ENCODE measurements at regions not wholly inside any gene's neighbourhood (a gene's known extent, or its start where the extent isn't known, plus 50 kb on each side); places are given as distances from the start of the nearest gene placed in this dataset.

- TF ChIP-seq EZH2 (IDR thresholded peaks at IDR 0.05) (no peak), POLR2AphosphoS5 (IDR thresholded peaks at IDR 0.05; ENCODE audit: borderline replicate concordance, low read depth, low read length) (no peak), FOXP2 (optimal IDR thresholded peaks at IDR 0.05; ENCODE audit: control extremely low read depth, extremely low read length, insufficient read depth) (no peak)
Measured at GRCh38 chr17:22337467-22337866, 645.1 kb downstream of the KCNJ18 start.
